GM12891 (cell line): ENCODE measurements at regions not wholly inside any gene's neighbourhood (a gene's known extent, or its start where the extent isn't known, plus 50 kb on each side); places are given as distances from the start of the nearest gene placed in this dataset.

Source experiments
- POLR2A ChIP-seq: IDR thresholded peaks from 2 replicates; pipeline ENCODE4 v1.6.1; 2011; ENCODE audit warnings: low read depth, low read length, control low read depth
- POLR2AphosphoS5 ChIP-seq: IDR thresholded peaks from 2 replicates; pipeline ENCODE4 v1.6.1; 2011; ENCODE audit warnings: low read depth, low read length, control low read depth
- POU2F2 ChIP-seq: IDR thresholded peaks from 2 replicates; pipeline ENCODE4 v1.6.1; 2011; ENCODE audit warnings: low read depth, mild to moderate bottlenecking, control low read depth, low read length, moderate library complexity

GRCh38 chr12:111222523-111222922 lies 146.4 kb downstream of the PHETA1 start:
- no peak for TF ChIP-seq POLR2A
- TF ChIP-seq POLR2AphosphoS5, result no peak
- TF ChIP-seq POU2F2, result no peak
